ENCODE measurements at regions not wholly inside any gene's neighbourhood (a gene's known extent, or its start where the extent isn't known, plus 50 kb on each side); places are given as distances from the start of the nearest gene placed in this dataset.

- H3K4me2 ChIP-seq = no peak overlapping the region
- H3K27me3 ChIP-seq = no peaks in the 10 kb centered on the region
- no peaks in the 10 kb centered on the region for H3K4me1 ChIP-seq
- H3K4me3 ChIP-seq = no peak overlapping the region
- H4K20me1 ChIP-seq = no peaks in the 10 kb centered on the region
- no peaks in the 10 kb centered on the region for H3K36me3 ChIP-seq
- H3K27ac ChIP-seq = no peak overlapping the region
- H3K9ac ChIP-seq = no peak overlapping the region
- no peaks in the 10 kb centered on the region for H3K9me3 ChIP-seq
- TF ChIP-seq Cebpa-rat (IDR thresholded peaks at IDR 0.05) = no peak
Observed at GRCh38 chr10:128420623-128421022, 294.4 kb upstream of the MKI67 start.

GRCh38 chr10:128421371-128422160 lies 295.3 kb upstream of the MKI67 start:
- TF ChIP-seq Cebpa-rat (IDR thresholded peaks at IDR 0.05) = no peak
- no peaks in the 10 kb centered on the region for H3K36me3 ChIP-seq
- H3K4me1 ChIP-seq = no peaks in the 10 kb centered on the region
- no peak overlapping the region for H3K9ac ChIP-seq
- no peaks in the 10 kb centered on the region for H3K27me3 ChIP-seq
- no peaks in the 10 kb centered on the region for H3K9me3 ChIP-seq
- no peaks in the 10 kb centered on the region for H4K20me1 ChIP-seq
- no peak overlapping the region for H3K27ac ChIP-seq
- no peak overlapping the region for H3K4me2 ChIP-seq
- H3K4me3 ChIP-seq = no peak overlapping the region

- H3K4me3 ChIP-seq = no peak overlapping the region
Observed at GRCh38 chr10:128422190-128422589, 296.0 kb upstream of the MKI67 start.

GRCh38 chr10:128422999-128423398 lies 296.8 kb upstream of the MKI67 start:
- Histone ChIP-seq H3K4me2 (no peak overlapping the region), H3K27me3 (no peaks in the 10 kb centered on the region), H4K20me1 (no peaks in the 10 kb centered on the region), H3K4me3 (no peak overlapping the region), H3K4me1 (no peaks in the 10 kb centered on the region), H3K36me3 (no peaks in the 10 kb centered on the region), H3K9me3 (no peaks in the 10 kb centered on the region), H3K27ac (no peak overlapping the region), H3K9ac (no peak overlapping the region)
- no peak for TF ChIP-seq Cebpa-rat (IDR thresholded peaks at IDR 0.05)

More at GRCh38 chr10:128422190-128422589, 296.0 kb upstream of the MKI67 start:
- no peak overlapping the region for H3K9ac ChIP-seq
- no peaks in the 10 kb centered on the region for H4K20me1 ChIP-seq
- no peaks in the 10 kb centered on the region for H3K4me1 ChIP-seq
- H3K27me3 ChIP-seq = no peaks in the 10 kb centered on the region
- TF ChIP-seq Cebpa-rat (IDR thresholded peaks at IDR 0.05) = no peak
- no peak overlapping the region for H3K27ac ChIP-seq
- no peaks in the 10 kb centered on the region for H3K36me3 ChIP-seq
- no peaks in the 10 kb centered on the region for H3K9me3 ChIP-seq
- H3K4me2 ChIP-seq = no peak overlapping the region

DNA sequence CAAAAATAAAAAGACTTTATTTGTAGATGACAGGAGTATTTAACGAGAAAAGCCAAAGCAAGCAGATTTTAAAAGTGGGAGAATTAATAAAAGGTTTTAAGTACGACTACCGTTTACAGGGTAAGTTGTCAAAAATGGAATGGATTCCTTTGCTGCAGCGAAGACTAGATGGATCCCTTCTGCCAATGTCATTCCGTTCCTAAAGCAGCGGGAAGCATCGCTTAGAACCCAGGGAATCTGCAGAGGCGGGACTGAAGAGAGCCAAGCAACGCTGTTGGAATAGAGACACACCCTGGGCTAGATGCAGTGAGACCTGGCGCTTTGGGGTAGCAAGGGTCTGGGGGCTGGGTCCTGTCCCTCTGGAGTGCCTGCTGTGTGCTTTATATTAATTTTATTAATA lies 303.1 kb upstream of the MKI67 start:
- Histone ChIP-seq H3K27ac (no peak overlapping the region), H3K9ac (no peak overlapping the region), H3K27me3 (no peaks in the 10 kb centered on the region), H3K4me1 (peaks cover 12% of the 10 kb centered on the region), H3K4me3 (no peak overlapping the region), H3K36me3 (no peaks in the 10 kb centered on the region), H3K4me2 (no peak overlapping the region), H3K9me3 (no peaks in the 10 kb centered on the region), H4K20me1 (no peaks in the 10 kb centered on the region)
- TF ChIP-seq Cebpa-rat (IDR thresholded peaks at IDR 0.05) = no peak

- Histone ChIP-seq H3K4me3 (no peak overlapping the region), H3K9me3 (no peaks in the 10 kb centered on the region), H3K4me2 (no peak overlapping the region), H4K20me1 (no peaks in the 10 kb centered on the region), H3K9ac (no peak overlapping the region), H3K36me3 (no peaks in the 10 kb centered on the region), H3K27ac (no peak overlapping the region), H3K27me3 (no peaks in the 10 kb centered on the region), H3K4me1 (peaks cover 12% of the 10 kb centered on the region)
- TF ChIP-seq Cebpa-rat (IDR thresholded peaks at IDR 0.05) = no peak
Observed at GRCh38 chr10:128429835-128430513, 303.8 kb upstream of the MKI67 start.

DNA sequence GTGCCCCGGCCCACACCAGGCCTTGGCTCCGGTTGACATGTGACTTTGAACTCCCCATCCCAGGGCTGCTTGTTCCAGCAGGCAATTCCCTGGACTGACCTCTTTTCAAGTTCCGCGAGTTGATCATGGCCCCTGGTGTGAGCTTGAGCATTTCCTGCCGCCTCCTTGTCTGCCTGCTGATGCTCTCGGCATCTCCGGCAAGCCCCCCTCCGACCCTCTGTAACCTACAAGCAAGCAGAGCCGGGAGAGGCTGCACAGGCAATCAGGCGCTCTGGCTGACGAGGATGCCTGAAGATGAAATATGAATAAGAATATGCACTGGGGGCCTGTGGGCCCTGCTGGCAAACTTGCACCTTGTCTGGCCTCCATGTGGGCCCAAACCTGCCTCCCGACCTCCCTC lies 304.9 kb upstream of the MKI67 start:
- H3K36me3 ChIP-seq = no peaks in the 10 kb centered on the region
- H3K9me3 ChIP-seq = no peaks in the 10 kb centered on the region
- no peak overlapping the region for H3K4me3 ChIP-seq
- H3K27ac ChIP-seq = no peak overlapping the region
- H3K9ac ChIP-seq = no peak overlapping the region
- no peaks in the 10 kb centered on the region for H3K27me3 ChIP-seq
- H4K20me1 ChIP-seq = no peaks in the 10 kb centered on the region
- H3K4me1 ChIP-seq = peaks cover 12% of the 10 kb centered on the region
- TF ChIP-seq Cebpa-rat (IDR thresholded peaks at IDR 0.05) = no peak
- H3K4me2 ChIP-seq = no peak overlapping the region

- Histone ChIP-seq H3K36me3 (no peaks in the 10 kb centered on the region), H4K20me1 (no peaks in the 10 kb centered on the region), H3K9me3 (no peaks in the 10 kb centered on the region), H3K27me3 (no peaks in the 10 kb centered on the region), H3K4me3 (no peak overlapping the region), H3K27ac (no peak overlapping the region), H3K9ac (no peak overlapping the region), H3K4me2 (no peak overlapping the region), H3K4me1 (peaks cover 12% of the 10 kb centered on the region)
- no peak for TF ChIP-seq Cebpa-rat (IDR thresholded peaks at IDR 0.05)
Observed at GRCh38 chr10:128431506-128431905, 305.3 kb upstream of the MKI67 start.

- no peak for TF ChIP-seq Cebpa-rat (IDR thresholded peaks at IDR 0.05)
- Histone ChIP-seq H3K9me3 (no peaks in the 10 kb centered on the region), H3K27me3 (no peaks in the 10 kb centered on the region), H4K20me1 (no peaks in the 10 kb centered on the region), H3K9ac (no peak overlapping the region), H3K4me2 (peak overlapping the region; percentile 39), H3K4me3 (no peak overlapping the region), H3K36me3 (no peaks in the 10 kb centered on the region), H3K27ac (no peak overlapping the region), H3K4me1 (peaks cover 12% of the 10 kb centered on the region)
Observed at GRCh38 chr10:128432011-128432410, 305.8 kb upstream of the MKI67 start.

DNA sequence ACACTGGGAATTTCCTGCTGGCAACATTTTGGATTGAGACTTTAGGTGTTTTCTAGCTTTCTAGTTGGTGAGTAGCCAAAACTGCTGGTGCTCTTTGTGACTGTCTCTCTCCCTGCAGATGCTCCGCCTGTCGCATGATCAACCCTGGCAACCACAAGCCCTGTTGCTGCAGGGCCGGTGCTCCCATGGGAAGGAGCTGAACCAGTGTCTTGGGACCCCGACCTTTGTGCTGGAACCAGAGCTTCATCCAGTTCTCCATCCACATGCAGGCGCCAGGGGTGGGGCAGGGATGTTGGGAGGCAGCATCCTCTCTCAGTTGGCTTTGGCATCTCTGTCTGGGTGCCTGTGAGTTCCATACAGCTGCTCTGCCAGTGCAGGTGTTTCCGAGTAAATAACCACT lies 306.2 kb upstream of the MKI67 start:
- Histone ChIP-seq H3K9me3 (no peaks in the 10 kb centered on the region), H3K27me3 (no peaks in the 10 kb centered on the region), H3K27ac (no peak overlapping the region), H3K4me1 (peaks cover 12% of the 10 kb centered on the region), H3K36me3 (no peaks in the 10 kb centered on the region), H3K4me2 (peak overlapping the region; percentile 39), H4K20me1 (no peaks in the 10 kb centered on the region), H3K4me3 (no peak overlapping the region), H3K9ac (no peak overlapping the region)
- no peak for TF ChIP-seq Cebpa-rat (IDR thresholded peaks at IDR 0.05)
